OCI-LY7 (cell line): ENCODE measurements at regions not wholly inside any gene's neighbourhood (a gene's known extent, or its start where the extent isn't known, plus 50 kb on each side); places are given as distances from the start of the nearest gene placed in this dataset.

Experiments used
- BruUV-seq: library from RNA; stranded (reverse); fragments of 400-500 nt; replicated peaks from 2 replicates; lab custom pipeline; 2021; lab: Mats Ljungman, UMichigan
- CTCF ChIA-PET: fragments of 300-600 bp; sonication (Branson Sonifier 250); formaldehyde crosslinking; loops from one replicate; lab custom pipeline; 2022; ENCODE audit warnings: antibody characterized with exemption; ENCODE audit not compliant: unreplicated experiment; lab: Charles Lee
- POLR2A ChIA-PET: fragments of 300-600 bp; sonication (Branson Sonifier 250); formaldehyde crosslinking; loops from one replicate; lab custom pipeline; 2022; ENCODE audit warnings: antibody characterized with exemption; lab: Charles Lee
- DNase-seq: peaks from one replicate; pipeline ENCODE4 v3.0.0-alpha.2; 2015; ENCODE audit warnings: low spot score
- H2AFZ ChIP-seq: fragments of 200-600 bp; sonication (generic), shearing (Covaris generic); 2 replicates; pipeline ENCODE4 v1.6.1; 2014; ENCODE audit warnings: mild to moderate bottlenecking, antibody characterized with exemption, low read length, moderate library complexity
- H3K27ac ChIP-seq: fragments of 200-600 bp; sonication (generic); 2 replicates; pipeline ENCODE4 v1.5.1; 2014; ENCODE audit warnings: mixed run types, low read depth, mild to moderate bottlenecking, moderate library complexity, low read length, inconsistent platforms; ENCODE audit not compliant: poor library complexity, severe bottlenecking
- H3K36me3 ChIP-seq: fragments of 200-600 bp; sonication (generic); 2 replicates; pipeline ENCODE4 v1.6.1; 2014; ENCODE audit warnings: mild to moderate bottlenecking, antibody characterized with exemption, low read length, moderate library complexity, mixed read lengths; ENCODE audit not compliant: insufficient read depth
- H3K4me1 ChIP-seq: fragments of 200-600 bp; sonication (generic); 2 replicates; pipeline ENCODE4 v1.5.1; 2014; ENCODE audit warnings: mild to moderate bottlenecking, low read length; ENCODE audit not compliant: insufficient read depth, poor library complexity, severe bottlenecking
- H3K4me2 ChIP-seq: fragments of 200-600 bp; sonication (generic); 2 replicates; pipeline ENCODE4 v1.6.1; 2014; ENCODE audit warnings: mild to moderate bottlenecking, low read length
- H3K4me3 ChIP-seq: fragments of 200-600 bp; sonication (generic); 2 replicates; pipeline ENCODE4 v1.5.1; 2014; ENCODE audit warnings: mild to moderate bottlenecking, low read depth, low read length; ENCODE audit not compliant: poor library complexity, severe bottlenecking
- H3K79me2 ChIP-seq: fragments of 200-600 bp; sonication (generic); 2 replicates; pipeline ENCODE4 v1.6.1; 2016; ENCODE audit warnings: low read depth, mild to moderate bottlenecking, low read length, moderate library complexity, mixed read lengths; ENCODE audit not compliant: insufficient read depth
- H3K9me2 ChIP-seq: fragments of 200-600 bp; sonication (generic); 2 replicates; pipeline ENCODE4 v1.6.1; 2016; ENCODE audit warnings: mild to moderate bottlenecking, low read length, mixed read lengths; ENCODE audit not compliant: insufficient read depth
- H3K9me3 ChIP-seq: fragments of 200-600 bp; sonication (generic); 2 replicates; pipeline ENCODE4 v1.6.1; 2014; ENCODE audit warnings: mild to moderate bottlenecking, mixed run types, low read length, mixed read lengths
- H4K20me1 ChIP-seq: fragments of 200-600 bp; sonication (generic); 2 replicates; pipeline ENCODE4 v1.6.1; 2014; ENCODE audit warnings: mild to moderate bottlenecking, antibody characterized with exemption, low read length, moderate library complexity, mixed read lengths; ENCODE audit not compliant: insufficient read depth
- CTCF ChIP-seq: fragments of 200-600 bp; sonication (generic); conservative IDR thresholded peaks from 2 replicates; pipeline ENCODE4 v1.5.1; 2014; ENCODE audit warnings: mild to moderate bottlenecking, antibody characterized with exemption, low read length, moderate library complexity, mixed read lengths
- EZH2phosphoT487 ChIP-seq: fragments of 200-600 bp; sonication (generic); IDR thresholded peaks from 2 replicates; pipeline ENCODE4 v1.6.1; 2018; ENCODE audit warnings: low read depth, borderline replicate concordance, mild to moderate bottlenecking, mixed run types, antibody characterized with exemption, low read length, moderate library complexity, mixed read lengths
- intact Hi-C: fragments of 100-400 bp; cut with micrococcal nuclease; formaldehyde crosslinking; loops from one replicate; pipeline ENCODE4 v1.10.0; 2022; ENCODE audit not compliant: unreplicated experiment

GRCh38 chr5:142432369-142432863 lies 107.6 kb upstream of the SPRY4 start:
- POLR2A ChIA-PET, result no interaction called here

GRCh38 chr5:142428773-142429473 lies 104.1 kb upstream of the SPRY4 start:
- no peaks in the 10 kb centered on the region for H3K36me3 ChIP-seq
- H3K9me2 ChIP-seq, result no peaks in the 10 kb centered on the region
- no peak for DNase-seq
- intact Hi-C loops, result no loop called here
- no peaks in the 10 kb centered on the region for H3K9me3 ChIP-seq
- no peak for TF ChIP-seq EZH2phosphoT487
- no peak for TF ChIP-seq CTCF
- ChIA-PET POLR2A (interaction anchor here (1.0 kb wide), 1 partner anchor 9 kb away, joined by 3 read pairs; no protein-coding TSS in a partner anchor), CTCF (no interaction called here)
- no peak overlapping the region for H3K4me2 ChIP-seq
- H3K79me2 ChIP-seq, result no peaks in the 10 kb centered on the region
- no peaks in the 10 kb centered on the region for H4K20me1 ChIP-seq
- BruUV-seq, result no TSS peak
- H3K27ac ChIP-seq, result no peak overlapping the region
- H3K4me3 ChIP-seq, result no peak overlapping the region
- no peak overlapping the region for H2AFZ ChIP-seq
- no peaks in the 10 kb centered on the region for H3K4me1 ChIP-seq

More at GRCh38 chr5:142432369-142432863, 107.6 kb upstream of the SPRY4 start:
- no peak for DNase-seq
- no peak overlapping the region for H3K4me3 ChIP-seq
- H3K9me3 ChIP-seq, result no peaks in the 10 kb centered on the region
- no peaks in the 10 kb centered on the region for H3K79me2 ChIP-seq
- TF ChIP-seq CTCF (no peak), EZH2phosphoT487 (no peak)
- CTCF ChIA-PET, result no interaction called here
- no peak overlapping the region for H3K27ac ChIP-seq
- intact Hi-C loops, result no loop called here
- BruUV-seq, result no TSS peak
- H3K9me2 ChIP-seq, result no peaks in the 10 kb centered on the region
- no peaks in the 10 kb centered on the region for H3K4me1 ChIP-seq
- no peak overlapping the region for H3K4me2 ChIP-seq
- no peaks in the 10 kb centered on the region for H4K20me1 ChIP-seq
- H3K36me3 ChIP-seq, result no peaks in the 10 kb centered on the region
- H2AFZ ChIP-seq, result no peak overlapping the region

- H3K4me3 ChIP-seq, result no peak overlapping the region
- H3K4me1 ChIP-seq, result no peaks in the 10 kb centered on the region
- H3K27ac ChIP-seq, result no peak overlapping the region
- DNase-seq, result no peak
- ChIA-PET POLR2A (interaction anchor here (1.0 kb wide), 1 partner anchor 8 kb away, joined by 3 read pairs; no protein-coding TSS in a partner anchor), CTCF (no interaction called here)
- H3K79me2 ChIP-seq, result no peaks in the 10 kb centered on the region
- BruUV-seq, result no TSS peak
- no peaks in the 10 kb centered on the region for H3K9me2 ChIP-seq
- H3K36me3 ChIP-seq, result no peaks in the 10 kb centered on the region
- intact Hi-C loops, result no loop called here
- no peak overlapping the region for H3K4me2 ChIP-seq
- TF ChIP-seq EZH2phosphoT487 (no peak), CTCF (no peak)
- H4K20me1 ChIP-seq, result no peaks in the 10 kb centered on the region
- H2AFZ ChIP-seq, result no peak overlapping the region
- H3K9me3 ChIP-seq, result no peaks in the 10 kb centered on the region
Observed at GRCh38 chr5:142428036-142428772, 103.4 kb upstream of the SPRY4 start.
